ENCODE measurements at regions not wholly inside any gene's neighbourhood (a gene's known extent, or its start where the extent isn't known, plus 50 kb on each side); places are given as distances from the start of the nearest gene placed in this dataset.

- no peak overlapping the region for H3K4me3 ChIP-seq (replicated peaks; ENCODE audit: insufficient read depth, low read length)
- TF ChIP-seq GABPA (IDR thresholded peaks at IDR 0.05; ENCODE audit: low read depth): no peak
- no peak for TF ChIP-seq POLR2AphosphoS5 (IDR thresholded peaks at IDR 0.05; ENCODE audit: low read depth)
- TF ChIP-seq REST (IDR thresholded peaks at IDR 0.05; ENCODE audit: insufficient replicate concordance, low read depth): no peak
- no peak for TF ChIP-seq CTCF (IDR thresholded peaks at IDR 0.05; ENCODE audit: insufficient read depth, low read length)
- TF ChIP-seq SPI1 (IDR thresholded peaks at IDR 0.05; ENCODE audit: borderline replicate concordance, low read depth): peak; percentile 80; the same call in 1 of the 2 replicates
- H3K27ac ChIP-seq (replicated peaks): no peak overlapping the region
- no peaks in the 10 kb centered on the region for H3K27me3 ChIP-seq (ENCODE audit: insufficient read depth, poor library complexity, severe bottlenecking)
- no peak for DNase-seq (ENCODE audit: low read depth in 1 of 2, low spot score in 1 of 2)
Measured at GRCh38 chr4:171007618-171008390, 805.4 kb upstream of the GALNTL6 start.

DNA sequence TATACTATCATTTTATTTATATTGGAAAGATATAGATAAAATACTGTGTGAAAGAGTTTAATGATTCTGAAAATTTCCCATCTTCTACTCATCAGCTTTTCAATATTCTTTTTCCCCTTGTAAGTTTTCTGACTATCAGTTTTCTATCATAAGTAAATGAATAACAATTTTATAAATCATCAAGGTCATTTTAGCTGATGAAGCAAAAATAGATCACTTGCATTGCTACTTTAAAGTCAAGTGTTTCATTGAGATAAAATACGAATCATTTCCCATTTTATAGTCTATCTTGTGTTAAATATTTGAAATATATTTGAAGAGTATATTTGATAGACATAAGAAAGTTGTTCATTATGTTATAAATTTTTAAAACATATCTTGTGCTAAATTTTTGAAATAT is 811.0 kb upstream of the GALNTL6 start:
- no peak overlapping the region for H3K4me3 ChIP-seq (replicated peaks; ENCODE audit: insufficient read depth, low read length)
- TF ChIP-seq POLR2AphosphoS5 (IDR thresholded peaks at IDR 0.05; ENCODE audit: low read depth) (no peak), GABPA (IDR thresholded peaks at IDR 0.05; ENCODE audit: low read depth) (no peak), CTCF (IDR thresholded peaks at IDR 0.05; ENCODE audit: insufficient read depth, low read length) (no peak), SPI1 (IDR thresholded peaks at IDR 0.05; ENCODE audit: borderline replicate concordance, low read depth) (no peak), REST (IDR thresholded peaks at IDR 0.05; ENCODE audit: insufficient replicate concordance, low read depth) (no peak)
- H3K27me3 ChIP-seq (ENCODE audit: insufficient read depth, poor library complexity, severe bottlenecking): no peaks in the 10 kb centered on the region
- no peak for DNase-seq (ENCODE audit: low read depth in 1 of 2, low spot score in 1 of 2)
- no peak overlapping the region for H3K27ac ChIP-seq (replicated peaks)

GRCh38 chr4:170990989-170991589 is 822.1 kb upstream of the GALNTL6 start:
- Histone ChIP-seq H3K4me3 (replicated peaks; ENCODE audit: insufficient read depth, low read length) (no peak overlapping the region), H3K27ac (replicated peaks) (no peak overlapping the region), H3K27me3 (ENCODE audit: insufficient read depth, poor library complexity, severe bottlenecking) (no peaks in the 10 kb centered on the region)
- TF ChIP-seq SPI1 (IDR thresholded peaks at IDR 0.05; ENCODE audit: borderline replicate concordance, low read depth) (no peak), CTCF (IDR thresholded peaks at IDR 0.05; ENCODE audit: insufficient read depth, low read length) (peak; percentile 19), POLR2AphosphoS5 (IDR thresholded peaks at IDR 0.05; ENCODE audit: low read depth) (no peak), GABPA (IDR thresholded peaks at IDR 0.05; ENCODE audit: low read depth) (no peak), REST (IDR thresholded peaks at IDR 0.05; ENCODE audit: insufficient replicate concordance, low read depth) (no peak)
- DNase-seq (ENCODE audit: low read depth in 1 of 2, low spot score in 1 of 2): peak; percentile 5 to 38

Data from HL-60 (cell line).